GM18502 (cell line): ENCODE measurements at regions not wholly inside any gene's neighbourhood (a gene's known extent, or its start where the extent isn't known, plus 50 kb on each side); places are given as distances from the start of the nearest gene placed in this dataset.

Source experiments
- ATAC-seq: cut with Tn5 transposase; IDR thresholded peaks from one replicate; pipeline ENCODE4 v1.9.1; 2021; ENCODE audit warnings: mild to moderate bottlenecking; ENCODE audit not compliant: unreplicated experiment, poor library complexity

- no peak for ATAC-seq
Measured at GRCh38 chr10:4647109-4647785, 178.8 kb upstream of the AKR1E2 start.

DNA sequence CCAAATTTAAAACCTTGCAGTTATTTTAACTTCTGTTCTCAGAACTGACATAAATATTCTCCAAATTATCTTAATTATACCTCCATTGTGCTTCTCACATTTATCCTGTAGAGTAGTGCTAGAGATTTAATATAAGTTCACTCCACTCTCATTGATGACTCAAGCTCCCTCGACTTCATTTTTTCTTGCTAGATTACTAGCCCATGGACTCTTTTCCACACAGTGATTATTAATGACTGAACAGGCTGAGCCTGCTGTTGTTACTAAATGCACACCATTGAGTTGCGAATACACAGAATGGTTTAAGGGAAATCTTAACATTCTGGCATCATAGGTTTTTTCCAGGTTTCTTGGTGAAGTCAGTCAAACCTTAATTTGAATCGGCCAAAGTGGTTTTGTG, 179.5 kb upstream of the AKR1E2 start:
- ATAC-seq = no peak

- no peak for ATAC-seq
Measured at GRCh38 chr10:4645836-4646235, 180.2 kb upstream of the AKR1E2 start.

- ATAC-seq = no peak
Measured at GRCh38 chr10:4643471-4643870, 182.5 kb upstream of the AKR1E2 start.

DNA sequence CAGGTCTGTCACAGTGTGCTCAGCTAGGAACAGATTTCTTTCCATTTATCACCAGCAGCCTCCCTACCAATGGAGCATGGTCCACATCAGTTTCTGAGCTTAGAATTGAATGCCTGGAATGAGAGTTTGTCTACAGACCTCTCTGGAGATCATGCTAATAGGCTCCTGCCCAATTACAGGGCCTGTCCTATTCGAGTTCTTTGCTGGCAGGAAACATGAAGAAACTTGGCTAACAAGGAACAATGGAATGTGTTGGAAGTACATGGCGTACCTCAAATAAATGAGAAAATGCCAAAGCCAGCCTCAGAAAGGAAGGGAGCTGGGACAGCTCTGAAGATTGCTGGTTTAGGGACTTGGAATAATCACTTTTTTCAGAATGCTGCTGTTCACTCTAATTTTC, 186.0 kb upstream of the AKR1E2 start:
- ATAC-seq = no peak

- ATAC-seq = no peak
Measured at GRCh38 chr10:4638099-4638498, 187.9 kb upstream of the AKR1E2 start.

GRCh38 chr10:4637657-4638056, 188.3 kb upstream of the AKR1E2 start:
- ATAC-seq = no peak

DNA sequence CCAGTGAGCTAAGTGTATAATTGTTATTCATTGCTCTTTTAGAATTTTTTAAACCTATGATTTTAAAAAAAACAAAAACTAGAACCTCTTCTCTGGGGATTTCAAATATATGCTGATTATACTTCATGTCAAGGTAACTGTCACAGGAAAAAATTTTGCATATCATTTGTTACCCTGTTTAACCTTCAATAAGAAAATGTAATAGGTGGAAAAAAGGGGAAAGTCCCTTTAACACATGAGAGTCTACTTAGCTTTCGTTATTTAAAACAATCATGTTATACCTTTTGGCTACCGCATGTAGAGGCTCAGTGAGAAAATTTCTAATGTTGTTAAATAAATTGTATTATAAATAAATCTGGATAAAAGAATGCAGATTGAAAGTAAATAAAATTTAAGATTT, 190.1 kb upstream of the AKR1E2 start:
- ATAC-seq = no peak

DNA sequence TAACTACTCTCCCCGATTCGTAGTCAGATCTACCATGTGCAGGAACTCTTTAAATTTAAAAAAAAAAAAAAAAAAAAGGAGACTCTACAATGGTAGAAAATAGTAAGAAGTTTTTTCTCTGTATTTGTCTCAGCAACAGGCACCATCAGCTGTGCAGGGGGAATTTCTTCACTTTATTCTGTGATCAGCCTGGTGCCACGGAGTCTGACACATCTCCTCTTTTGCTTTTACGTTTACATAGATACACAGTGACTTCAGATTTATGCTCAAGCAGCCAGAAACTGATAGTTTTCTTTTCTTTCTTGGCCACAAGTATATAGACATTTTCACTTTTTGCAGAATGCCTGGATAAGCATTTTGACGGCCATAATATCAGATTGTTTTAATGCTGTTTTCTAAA, 190.6 kb upstream of the AKR1E2 start:
- no peak for ATAC-seq

DNA sequence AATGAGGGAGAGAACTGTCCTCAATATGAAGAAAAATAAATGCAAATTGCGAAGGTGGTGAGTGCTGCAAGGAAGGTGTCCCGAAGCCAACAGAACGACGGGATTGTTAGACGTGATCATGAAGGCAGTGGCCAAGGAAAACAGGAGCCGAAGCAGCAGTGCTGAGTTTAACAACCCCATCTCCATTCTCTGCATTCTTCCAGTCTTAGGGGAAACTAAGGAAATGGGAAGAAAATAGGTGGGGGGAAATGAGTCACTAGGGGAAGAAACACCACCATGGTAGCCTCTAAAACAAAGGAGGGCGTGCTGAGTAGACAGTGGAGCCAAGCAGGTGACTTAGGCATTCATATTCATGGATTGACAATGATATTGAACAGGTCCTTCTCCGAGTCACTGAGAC, 192.2 kb upstream of the AKR1E2 start:
- ATAC-seq = no peak

DNA sequence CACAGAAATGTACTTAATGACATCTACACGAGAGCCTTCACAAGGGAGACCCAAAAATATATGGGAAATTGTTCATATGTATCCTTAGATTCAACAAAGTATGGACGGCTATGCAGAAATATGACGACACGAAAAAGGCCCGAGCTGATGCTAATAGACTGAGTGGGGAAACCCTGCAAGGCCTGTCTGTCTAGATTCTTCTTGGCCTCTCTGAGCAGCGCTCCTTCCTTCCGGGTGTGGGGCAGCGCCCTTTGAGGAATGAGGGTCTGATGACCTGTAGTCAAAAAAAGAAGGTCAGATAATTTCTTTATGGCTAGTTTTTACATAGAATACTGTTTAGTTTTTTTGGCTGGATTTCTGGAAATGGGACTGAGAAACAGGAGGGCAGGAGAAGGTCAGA, 192.8 kb upstream of the AKR1E2 start:
- ATAC-seq = no peak

DNA sequence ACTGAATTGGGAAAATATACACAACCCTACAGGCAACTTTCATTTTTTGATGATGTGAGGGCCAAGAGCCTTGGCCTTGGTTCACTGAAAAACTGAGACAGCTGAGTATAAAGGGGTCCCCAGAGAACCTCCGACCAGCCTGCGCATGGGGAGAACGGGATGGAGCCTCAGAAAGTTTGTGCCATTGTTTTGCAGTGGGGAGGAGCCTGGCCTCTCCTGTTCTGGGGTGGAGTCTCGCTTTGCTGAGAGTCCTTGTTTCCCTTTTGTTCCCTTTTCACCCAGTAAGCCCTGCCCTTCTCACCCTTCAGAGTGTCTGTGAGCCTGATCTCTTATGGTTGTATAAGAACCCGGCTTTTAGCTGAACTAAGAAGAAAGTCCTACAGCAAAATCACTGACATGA, 193.2 kb upstream of the AKR1E2 start:
- no peak for ATAC-seq

DNA sequence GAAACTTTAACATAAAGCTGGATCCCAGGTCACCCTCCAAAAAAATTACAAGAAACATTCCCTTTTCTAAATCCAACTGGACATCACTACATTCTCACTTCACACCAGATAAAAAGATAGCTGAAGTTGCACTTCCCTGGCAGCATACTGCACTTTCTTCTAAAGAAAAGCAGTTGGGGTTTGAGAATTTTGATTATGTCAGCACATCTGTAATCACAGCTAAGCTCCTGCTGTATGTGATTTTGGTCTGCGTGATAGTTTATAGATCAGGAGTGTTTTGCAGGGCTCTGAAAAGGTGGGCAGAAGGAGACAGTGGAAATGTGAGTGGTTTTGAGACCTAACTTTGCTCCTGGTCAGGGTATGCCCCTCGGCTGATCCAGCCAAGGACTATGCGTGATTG, 199.1 kb upstream of the AKR1E2 start:
- ATAC-seq = no peak

DNA sequence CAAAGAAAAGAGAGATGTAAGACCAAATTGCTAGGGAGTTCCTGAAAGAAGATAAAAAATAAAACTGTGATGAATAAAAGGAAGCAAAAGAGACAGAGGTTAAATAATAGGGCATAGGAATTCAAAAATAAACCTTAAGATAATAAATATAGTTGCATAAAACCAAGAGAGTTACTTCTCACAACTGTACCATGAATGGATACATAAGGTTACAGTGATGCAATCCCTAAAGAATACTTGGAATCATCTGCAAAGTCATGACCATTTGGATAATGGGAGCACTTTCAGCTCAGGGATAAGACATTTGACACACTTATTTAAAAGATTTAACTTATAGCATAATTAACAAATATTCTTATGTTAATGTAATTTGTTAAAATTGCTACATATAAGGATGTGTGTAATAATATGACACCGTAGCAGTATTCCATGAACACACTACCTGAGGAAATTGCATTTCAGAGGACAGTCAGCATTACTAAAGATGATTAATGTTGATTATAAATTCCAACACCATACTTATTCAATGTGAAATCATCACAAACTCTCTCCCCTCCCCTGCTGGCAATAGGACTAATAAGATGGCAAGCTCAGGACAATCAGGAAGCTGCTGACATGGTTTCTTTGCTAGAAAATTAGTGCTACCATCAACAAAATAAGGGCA, 202.1 kb upstream of the AKR1E2 start:
- ATAC-seq = no peak

- ATAC-seq = no peak
Measured at GRCh38 chr10:4623200-4623599, 202.8 kb upstream of the AKR1E2 start.

- no peak for ATAC-seq
Measured at GRCh38 chr10:4622384-4622783, 203.6 kb upstream of the AKR1E2 start.

- ATAC-seq = peak; percentile 55
Measured at GRCh38 chr10:4617589-4617988, 208.4 kb upstream of the AKR1E2 start.

DNA sequence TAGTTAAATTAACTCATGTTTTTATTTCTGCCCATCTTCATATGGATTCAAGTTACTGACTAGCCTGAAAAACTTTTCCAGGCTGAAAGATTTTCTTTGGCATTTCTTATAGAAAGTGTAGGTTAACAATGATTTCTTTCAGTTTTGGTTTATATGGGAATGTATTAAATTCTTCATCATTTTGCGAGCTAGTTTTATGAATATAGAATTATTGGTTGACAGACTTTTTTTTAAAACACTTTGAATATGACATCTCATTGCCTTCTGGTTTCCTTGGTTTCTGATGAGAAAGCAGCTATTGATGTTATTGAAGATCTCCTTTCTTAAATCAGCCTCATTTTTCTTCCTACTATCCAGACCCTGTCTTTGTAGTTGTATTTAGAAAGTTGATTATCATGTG, 211.0 kb upstream of the AKR1E2 start:
- ATAC-seq = no peak

DNA sequence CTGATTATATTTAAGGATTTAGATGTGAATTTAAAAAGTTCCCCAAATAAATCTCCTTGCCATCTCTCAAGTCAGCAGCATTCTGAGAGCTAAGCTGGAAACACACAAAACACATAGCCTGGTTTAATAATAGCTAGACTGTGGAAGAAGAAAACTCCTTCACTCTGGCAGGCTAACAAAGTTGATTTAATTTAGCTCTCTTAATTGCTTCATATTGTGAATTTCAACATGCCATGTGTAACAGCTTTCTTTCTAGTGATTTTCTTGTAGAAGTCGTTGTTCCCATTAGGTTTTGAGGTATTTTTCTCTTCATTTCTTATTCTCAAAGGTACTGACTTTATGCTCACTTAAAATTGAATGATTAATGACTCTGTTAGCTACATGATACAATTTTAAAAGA, 216.8 kb upstream of the AKR1E2 start:
- no peak for ATAC-seq

DNA sequence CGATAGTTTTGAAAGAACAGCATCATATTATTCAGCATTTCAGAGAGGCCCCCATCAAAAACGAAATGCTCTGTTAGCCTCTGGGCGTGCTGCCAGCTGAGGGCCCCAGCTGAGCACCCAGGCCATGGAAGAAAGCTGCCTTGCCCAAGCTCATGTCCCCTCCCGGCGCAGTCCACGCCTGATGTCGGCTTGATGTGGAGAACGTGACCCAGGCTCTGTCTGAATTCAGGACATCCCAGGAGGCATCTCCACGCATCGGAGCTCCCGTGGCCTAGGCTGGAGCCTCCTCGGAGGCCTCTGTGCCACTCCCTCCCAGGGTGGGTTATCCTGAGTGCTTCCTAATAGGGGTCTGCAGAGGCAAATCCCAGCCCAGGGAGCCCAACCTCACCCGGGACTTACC, 218.3 kb upstream of the AKR1E2 start:
- ATAC-seq = no peak

DNA sequence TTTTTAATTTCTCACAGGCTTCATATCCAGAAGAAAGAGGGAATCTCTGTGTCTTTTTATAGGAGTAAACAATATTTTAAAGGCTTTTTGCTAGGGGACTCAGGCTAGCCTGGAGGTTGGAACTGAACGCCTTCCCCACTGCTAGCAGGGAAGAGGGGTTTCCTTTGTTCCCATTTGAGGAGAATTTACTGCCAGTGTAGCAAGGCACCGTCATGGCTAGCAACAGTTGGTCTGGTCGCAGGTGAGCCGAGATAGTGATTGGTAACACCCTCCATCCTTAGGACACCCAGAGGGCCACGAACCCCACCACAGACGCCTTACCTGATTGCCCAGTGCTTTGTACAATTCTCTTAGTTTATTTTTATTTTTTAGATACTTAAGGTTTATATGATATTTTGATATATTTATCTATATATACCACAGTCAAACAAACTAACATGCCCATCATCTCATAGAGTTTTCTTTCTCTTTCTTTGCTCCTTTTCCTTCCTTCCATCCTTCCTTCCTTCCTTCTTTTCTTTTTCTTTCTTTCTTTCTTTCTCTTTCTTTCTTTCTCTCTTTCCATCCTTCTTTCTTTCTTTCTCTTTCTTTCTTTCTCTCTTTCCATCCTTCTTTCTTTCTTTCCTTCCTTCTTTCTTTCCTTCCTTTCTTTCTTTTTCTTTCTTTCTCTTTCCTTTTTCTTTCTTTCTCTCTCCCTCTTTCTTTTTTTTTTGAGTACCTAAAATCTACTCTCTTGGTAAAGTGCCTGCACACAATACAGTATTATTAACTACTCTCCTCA, 219.0 kb upstream of the AKR1E2 start:
- no peak for ATAC-seq
